OCI-M1 (cell line): ENCODE measurements at regions not wholly inside any gene's neighbourhood (a gene's known extent, or its start where the extent isn't known, plus 50 kb on each side); places are given as distances from the start of the nearest gene placed in this dataset.

Experiments
- DNase-seq: peaks from one replicate; lab custom pipeline; 2025; lab: John Stamatoyannopoulos, UW

GRCh38 chr2:121076498-121076820 is 208.5 kb downstream of the TFCP2L1 start:
- no peak for DNase-seq

- DNase-seq = peak; percentile 85
Observed at GRCh38 chr2:121076885-121077549, 208.0 kb downstream of the TFCP2L1 start.

GRCh38 chr2:121078899-121079298 is 206.1 kb downstream of the TFCP2L1 start:
- no peak for DNase-seq

- DNase-seq = peak; percentile 73
Observed at GRCh38 chr2:121080013-121080772, 204.8 kb downstream of the TFCP2L1 start.

- DNase-seq = no peak
Observed at GRCh38 chr2:121081701-121082100, 203.3 kb downstream of the TFCP2L1 start.

- DNase-seq = no peak
Observed at GRCh38 chr2:121082191-121082590, 202.8 kb downstream of the TFCP2L1 start.

- DNase-seq = no peak
Observed at GRCh38 chr2:121084130-121084680, 200.8 kb downstream of the TFCP2L1 start.

GRCh38 chr2:121085801-121086200 is 199.2 kb downstream of the TFCP2L1 start:
- no peak for DNase-seq

- no peak for DNase-seq
Observed at GRCh38 chr2:121086450-121086849, 198.6 kb downstream of the TFCP2L1 start.

GRCh38 chr2:121087117-121087516 is 197.9 kb downstream of the TFCP2L1 start:
- no peak for DNase-seq

GRCh38 chr2:121088251-121089165 is 196.5 kb downstream of the TFCP2L1 start:
- no peak for DNase-seq

- no peak for DNase-seq
Observed at GRCh38 chr2:121089166-121089510, 195.9 kb downstream of the TFCP2L1 start.

GRCh38 chr2:121090088-121090715 is 194.8 kb downstream of the TFCP2L1 start:
- no peak for DNase-seq

- DNase-seq = no peak
Observed at GRCh38 chr2:121092095-121092494, 192.9 kb downstream of the TFCP2L1 start.

- no peak for DNase-seq
Observed at GRCh38 chr2:121093692-121094091, 191.3 kb downstream of the TFCP2L1 start.

GRCh38 chr2:121094101-121094500 is 190.9 kb downstream of the TFCP2L1 start:
- DNase-seq = no peak

- no peak for DNase-seq
Observed at GRCh38 chr2:121094845-121095244, 190.2 kb downstream of the TFCP2L1 start.

GRCh38 chr2:121095257-121096080 is 189.5 kb downstream of the TFCP2L1 start:
- DNase-seq = peak; percentile 69

- DNase-seq = no peak
Observed at GRCh38 chr2:121096611-121097010, 188.4 kb downstream of the TFCP2L1 start.

- no peak for DNase-seq
Observed at GRCh38 chr2:121098556-121098955, 186.4 kb downstream of the TFCP2L1 start.
